Hepatocyte (in vitro differentiated cells): ENCODE measurements at regions not wholly inside any gene's neighbourhood (a gene's known extent, or its start where the extent isn't known, plus 50 kb on each side); places are given as distances from the start of the nearest gene placed in this dataset.
"Not testable (repeated sequence)": the region's sequence is repeated elsewhere in the genome, so short reads cannot be mapped to it uniquely, and the experiment has no call there.

ENCODE experiments used
- DNase-seq: peaks from one replicate; pipeline ENCODE4 v3.0.0-alpha.2; 2016; ENCODE audit warnings: low spot score
- H2AFZ ChIP-seq: fragments of 200-600 bp; sonication (generic); 2 replicates; pipeline ENCODE4 v1.6.0; 2016; ENCODE audit warnings: antibody characterized with exemption, mild to moderate bottlenecking
- H3K27ac ChIP-seq: fragments of 200-600 bp; sonication (generic); 2 replicates; pipeline ENCODE4 v1.5.1; 2016; ENCODE audit warnings: mild to moderate bottlenecking
- H3K27me3 ChIP-seq: fragments of 200-600 bp; sonication (generic); 2 replicates; pipeline ENCODE4 v1.6.1; 2016
- H3K36me3 ChIP-seq: fragments of 200-600 bp; sonication (generic); replicated peaks from 2 replicates; pipeline ENCODE4 v1.5.1; 2016; ENCODE audit warnings: low read depth; ENCODE audit not compliant: insufficient read depth
- H3K4me1 ChIP-seq: fragments of 200-600 bp; sonication (generic); 2 replicates; pipeline ENCODE4 v1.5.1; 2016; ENCODE audit warnings: mild to moderate bottlenecking, moderate library complexity; ENCODE audit not compliant: insufficient read depth
- H3K4me2 ChIP-seq: fragments of 200-600 bp; sonication (generic); 2 replicates; pipeline ENCODE4 v1.6.0; 2016
- H3K4me3 ChIP-seq: fragments of 200-600 bp; sonication (generic); 2 replicates; pipeline ENCODE4 v1.5.1; 2016; ENCODE audit warnings: mild to moderate bottlenecking
- H3K79me2 ChIP-seq: fragments of 200-600 bp; sonication (generic); 2 replicates; pipeline ENCODE4 v1.6.0; 2017; ENCODE audit warnings: mild to moderate bottlenecking
- H3K9me2 ChIP-seq: fragments of 200-600 bp; sonication (generic); replicated peaks from 2 replicates; pipeline ENCODE4 v1.6.0; 2017; ENCODE audit warnings: mild to moderate bottlenecking; ENCODE audit not compliant: insufficient read depth
- H3K9me3 ChIP-seq: fragments of 200-600 bp; sonication (generic); 2 replicates; pipeline ENCODE4 v1.5.1; 2016; ENCODE audit warnings: low read depth, mild to moderate bottlenecking
- H4K20me1 ChIP-seq: fragments of 200-600 bp; sonication (generic); 2 replicates; pipeline ENCODE4 v1.6.0; 2016; ENCODE audit warnings: mild to moderate bottlenecking; ENCODE audit not compliant: insufficient read depth, poor library complexity, severe bottlenecking
- WGBS: methylation state at CpG from one replicate; pipeline ENCODE4 v1.1.6; 2016; ENCODE audit warnings: low lambda C conversion rate; ENCODE audit errors: missing lambda C conversion rate; 5-methylcytosine and 5-hydroxymethylcytosine counted together

- not testable (repeated sequence) for H4K20me1 ChIP-seq, H3K36me3 ChIP-seq, DNase-seq, H3K4me1 ChIP-seq, H3K27me3 ChIP-seq, H2AFZ ChIP-seq, H3K9me2 ChIP-seq, H3K79me2 ChIP-seq, H3K4me2 ChIP-seq, H3K27ac ChIP-seq, H3K9me3 ChIP-seq, H3K4me3 ChIP-seq
- WGBS, result no CpG with 5 or more reads among the region's 12 CpGs
These were observed 3983.1 kb upstream of the TPTE start for GRCh38 chr21:6538320-6538719.

- H4K20me1 ChIP-seq, H3K4me2 ChIP-seq, H3K27me3 ChIP-seq, H3K4me3 ChIP-seq, H2AFZ ChIP-seq, H3K4me1 ChIP-seq, H3K9me3 ChIP-seq, H3K27ac ChIP-seq, H3K79me2 ChIP-seq, DNase-seq, H3K9me2 ChIP-seq, H3K36me3 ChIP-seq: not testable (repeated sequence)
- no CpG with 5 or more reads among the region's 7 CpGs for WGBS
These were observed 3981.7 kb upstream of the TPTE start for GRCh38 chr21:6539688-6540087.

GRCh38 chr21:6541036-6541435, 3980.3 kb upstream of the TPTE start:
- WGBS, result no CpG with 5 or more reads among the region's 11 CpGs
- H3K36me3 ChIP-seq, H3K27me3 ChIP-seq: not testable (repeated sequence)

GRCh38 chr21:6545288-6545687, 3976.1 kb upstream of the TPTE start:
- not testable (repeated sequence) for H3K9me3 ChIP-seq, H2AFZ ChIP-seq, H3K27me3 ChIP-seq, H4K20me1 ChIP-seq, H3K4me2 ChIP-seq, H3K36me3 ChIP-seq, H3K4me1 ChIP-seq, H3K27ac ChIP-seq, DNase-seq, H3K9me2 ChIP-seq, H3K79me2 ChIP-seq, H3K4me3 ChIP-seq
- WGBS, result no CpG with 5 or more reads among the region's 33 CpGs

More at GRCh38 chr21:6541036-6541435, 3980.3 kb upstream of the TPTE start:
- not testable (repeated sequence) for H3K79me2 ChIP-seq, H3K9me2 ChIP-seq, H3K9me3 ChIP-seq, H3K27ac ChIP-seq, H3K4me2 ChIP-seq, H2AFZ ChIP-seq, DNase-seq, H3K4me3 ChIP-seq, H4K20me1 ChIP-seq, H3K4me1 ChIP-seq

GRCh38 chr21:6551045-6551444, 3970.3 kb upstream of the TPTE start:
- not testable (repeated sequence) for H3K4me3 ChIP-seq, H3K27ac ChIP-seq
- no CpG with 5 or more reads among the region's 23 CpGs for WGBS

GRCh38 chr21:6553505-6554376, 3967.6 kb upstream of the TPTE start:
- not testable (repeated sequence) for H3K36me3 ChIP-seq, H3K27ac ChIP-seq, H3K9me2 ChIP-seq, DNase-seq, H3K4me1 ChIP-seq, H3K9me3 ChIP-seq, H2AFZ ChIP-seq, H3K4me3 ChIP-seq, H4K20me1 ChIP-seq, H3K27me3 ChIP-seq, H3K79me2 ChIP-seq, H3K4me2 ChIP-seq
- no CpG with 5 or more reads among the region's 24 CpGs for WGBS

More at GRCh38 chr21:6551045-6551444, 3970.3 kb upstream of the TPTE start:
- not testable (repeated sequence) for DNase-seq, H3K4me2 ChIP-seq, H3K9me3 ChIP-seq, H3K36me3 ChIP-seq, H3K79me2 ChIP-seq, H2AFZ ChIP-seq, H3K4me1 ChIP-seq, H3K27me3 ChIP-seq, H4K20me1 ChIP-seq, H3K9me2 ChIP-seq

GRCh38 chr21:6554377-6554864, 3967.0 kb upstream of the TPTE start:
- H3K36me3 ChIP-seq, H3K27ac ChIP-seq, H3K9me3 ChIP-seq, H3K9me2 ChIP-seq, H3K79me2 ChIP-seq, DNase-seq, H3K4me1 ChIP-seq, H3K4me3 ChIP-seq, H4K20me1 ChIP-seq, H3K4me2 ChIP-seq, H2AFZ ChIP-seq, H3K27me3 ChIP-seq: not testable (repeated sequence)
- WGBS, result no CpG with 5 or more reads among the region's 9 CpGs

GRCh38 chr21:6556516-6556915, 3964.9 kb upstream of the TPTE start:
- DNase-seq, H3K27ac ChIP-seq, H3K4me2 ChIP-seq, H4K20me1 ChIP-seq, H3K36me3 ChIP-seq, H3K4me1 ChIP-seq, H3K4me3 ChIP-seq, H3K9me3 ChIP-seq, H3K79me2 ChIP-seq, H2AFZ ChIP-seq, H3K27me3 ChIP-seq, H3K9me2 ChIP-seq: not testable (repeated sequence)
- no CpG with 5 or more reads among the region's 3 CpGs for WGBS

GRCh38 chr21:6557415-6557814, 3964.0 kb upstream of the TPTE start:
- not testable (repeated sequence) for H4K20me1 ChIP-seq, H3K9me3 ChIP-seq, H3K27me3 ChIP-seq, H2AFZ ChIP-seq, H3K4me1 ChIP-seq, H3K79me2 ChIP-seq, H3K36me3 ChIP-seq, H3K4me2 ChIP-seq, H3K9me2 ChIP-seq, DNase-seq, H3K27ac ChIP-seq, H3K4me3 ChIP-seq
- 80% methylated on average over 3 of the region's 14 CpGs for WGBS
